Neural progenitor cell (in vitro differentiated cells): ENCODE measurements at regions not wholly inside any gene's neighbourhood (a gene's known extent, or its start where the extent isn't known, plus 50 kb on each side); places are given as distances from the start of the nearest gene placed in this dataset.

Experiments used
- CTCF ChIP-seq: fragments of 200-600 bp; sonication (generic); IDR thresholded peaks from 2 replicates; pipeline ENCODE4 v1.5.1; 2017; ENCODE audit warnings: antibody characterized with exemption, mild to moderate bottlenecking
- EZH2 ChIP-seq: fragments of 200-600 bp; sonication (generic); IDR thresholded peaks from 2 replicates; pipeline ENCODE4 v1.6.1; 2017; ENCODE audit warnings: antibody characterized with exemption, mild to moderate bottlenecking, moderate library complexity
- EZH2phosphoT487 ChIP-seq: fragments of 200-600 bp; sonication (generic); IDR thresholded peaks from 2 replicates; pipeline ENCODE4 v1.6.1; 2017; ENCODE audit warnings: antibody characterized with exemption

DNA sequence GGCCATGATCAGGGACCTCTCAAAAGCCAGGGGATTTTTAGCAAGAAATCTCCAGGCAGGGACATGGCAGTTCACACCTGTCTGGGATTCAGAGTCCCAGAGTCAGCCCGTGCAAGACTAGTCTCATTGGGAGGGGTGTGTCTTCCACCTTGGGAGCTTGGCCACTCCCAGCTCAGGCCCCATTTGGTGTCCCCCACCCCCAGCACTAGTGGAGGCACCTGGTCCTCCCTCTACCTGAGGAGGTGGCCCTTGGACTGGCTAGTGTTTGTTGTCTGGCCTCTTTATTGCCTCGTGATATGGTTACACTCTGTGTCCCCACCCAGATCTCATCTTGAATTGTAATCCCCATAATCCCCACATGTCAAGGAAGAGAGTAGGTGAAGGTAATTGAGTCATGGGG is 140.8 kb upstream of the PHACTR3 start:
- TF ChIP-seq EZH2 (no peak), CTCF (no peak), EZH2phosphoT487 (no peak)
